C4-2B (cell line): ENCODE measurements at regions not wholly inside any gene's neighbourhood (a gene's known extent, or its start where the extent isn't known, plus 50 kb on each side); places are given as distances from the start of the nearest gene placed in this dataset.

Experiments
- ZFX ChIP-seq: fragments of 450-650 bp; IDR thresholded peaks from 2 replicates; pipeline ENCODE4 v1.6.1; 2017
- TF ChIP-seq, protein P1 (sequence below): fragments of 450-650 bp; conservative IDR thresholded peaks from 2 replicates; pipeline ENCODE4 v1.5.1; 2017; ENCODE audit warnings: mild to moderate bottlenecking

DNA sequence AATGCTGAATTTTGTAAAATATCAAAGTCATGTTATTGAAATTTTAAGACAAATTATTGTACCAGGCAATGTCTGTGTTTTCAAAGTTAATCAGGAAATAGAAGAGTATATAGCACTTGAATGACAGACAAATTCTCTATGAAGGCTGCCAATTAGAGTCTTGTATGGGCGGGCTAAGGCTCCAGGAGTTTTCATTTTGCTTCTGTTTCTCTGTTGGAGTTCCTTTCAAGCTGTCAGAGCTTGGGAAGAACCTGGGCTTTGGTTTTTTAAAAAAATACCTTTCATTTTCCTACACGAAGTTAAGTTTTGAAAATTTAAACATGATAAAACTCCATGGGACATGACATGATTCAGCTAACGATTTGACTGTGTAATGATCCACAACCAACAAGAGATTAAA lies 339.0 kb upstream of the KCNH7 start:
- TF ChIP-seq, protein P1, sequence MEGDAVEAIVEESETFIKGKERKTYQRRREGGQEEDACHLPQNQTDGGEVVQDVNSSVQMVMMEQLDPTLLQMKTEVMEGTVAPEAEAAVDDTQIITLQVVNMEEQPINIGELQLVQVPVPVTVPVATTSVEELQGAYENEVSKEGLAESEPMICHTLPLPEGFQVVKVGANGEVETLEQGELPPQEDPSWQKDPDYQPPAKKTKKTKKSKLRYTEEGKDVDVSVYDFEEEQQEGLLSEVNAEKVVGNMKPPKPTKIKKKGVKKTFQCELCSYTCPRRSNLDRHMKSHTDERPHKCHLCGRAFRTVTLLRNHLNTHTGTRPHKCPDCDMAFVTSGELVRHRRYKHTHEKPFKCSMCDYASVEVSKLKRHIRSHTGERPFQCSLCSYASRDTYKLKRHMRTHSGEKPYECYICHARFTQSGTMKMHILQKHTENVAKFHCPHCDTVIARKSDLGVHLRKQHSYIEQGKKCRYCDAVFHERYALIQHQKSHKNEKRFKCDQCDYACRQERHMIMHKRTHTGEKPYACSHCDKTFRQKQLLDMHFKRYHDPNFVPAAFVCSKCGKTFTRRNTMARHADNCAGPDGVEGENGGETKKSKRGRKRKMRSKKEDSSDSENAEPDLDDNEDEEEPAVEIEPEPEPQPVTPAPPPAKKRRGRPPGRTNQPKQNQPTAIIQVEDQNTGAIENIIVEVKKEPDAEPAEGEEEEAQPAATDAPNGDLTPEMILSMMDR = no peak
- no peak for TF ChIP-seq ZFX
